ENCODE measurements at regions not wholly inside any gene's neighbourhood (a gene's known extent, or its start where the extent isn't known, plus 50 kb on each side); places are given as distances from the start of the nearest gene placed in this dataset.
A peak's percentile ranks its signal among the peaks of the same experiment; 100 is the strongest.

GRCh38 chr4:42789041-42789567 is 103.4 kb upstream of the GRXCR1 start:
- Histone ChIP-seq H2BK20ac (ENCODE audit: low read length) (no peak overlapping the region), H3K9me3 (ENCODE audit: insufficient read depth in 2 of 2, low read depth in 1 of 2, low read length in 1 of 2) (no peaks in the 10 kb centered on the region), H4K91ac (replicated peaks; ENCODE audit: insufficient read length, low read length) (no peak overlapping the region), H2AK5ac (ENCODE audit: low read depth, low read length) (no peak overlapping the region), H2BK12ac (ENCODE audit: low read depth, low read length) (no peak overlapping the region), H3K4me2 (ENCODE audit: insufficient read depth in 1 of 2, low read depth in 2 of 2, low read length in 2 of 2) (no peak overlapping the region), H2AFZ (ENCODE audit: low read length) (peak overlapping the region; percentile 27; the same call in 1 of the 2 replicates), H3K27me3 (replicated peaks in 1 of 4; ENCODE audit: control insufficient read depth in 3 of 4, extremely low read depth in 1 of 4, insufficient read depth in 3 of 4, low read length in 3 of 4) (no peaks in the 10 kb centered on the region; a peak in 1 of 7 replicates), H4K8ac (ENCODE audit: extremely low read depth, insufficient read depth, low read length) (no peak overlapping the region), H3K23me2 (ENCODE audit: low read depth, low read length) (no peaks in the 10 kb centered on the region), H3K4me1 (replicated peaks in 1 of 4; ENCODE audit: control insufficient read depth in 3 of 4, insufficient read depth in 4 of 4, low read length in 3 of 4) (peaks cover 0 to 12% (median 0%) of the 10 kb centered on the region in 4 experiments; a peak in 2 of 7 replicates), H2BK15ac (ENCODE audit: low read length) (no peak overlapping the region), H3K9ac (replicated peaks in 1 of 4; ENCODE audit: extremely low read depth in 1 of 4, low read depth in 3 of 4, low read length in 3 of 4) (no peak overlapping the region), H3K27ac (ENCODE audit: low read depth, low read length) (no peak overlapping the region), H2BK5ac (ENCODE audit: low read depth, low read length) (no peak overlapping the region), H3K14ac (ENCODE audit: insufficient read length) (no peak overlapping the region), H3K36me3 (ENCODE audit: control insufficient read depth in 2 of 4, insufficient read depth in 4 of 4, low read length in 3 of 4) (no peaks in the 10 kb centered on the region), H3K79me1 (ENCODE audit: low read depth, low read length) (no peaks in the 10 kb centered on the region), H3K18ac (ENCODE audit: extremely low read depth, low read length) (no peak overlapping the region), H4K5ac (ENCODE audit: insufficient read length, low read depth, low read length) (no peak overlapping the region), H3K4ac (replicated peaks; ENCODE audit: insufficient read length, low read depth, low read length) (no peak overlapping the region), H3K23ac (ENCODE audit: insufficient read length) (no peak overlapping the region), H3K4me3 (ENCODE audit: extremely low read depth in 1 of 4, insufficient read depth in 2 of 4, low read depth in 3 of 4, low read length in 4 of 4) (no peak overlapping the region), H2BK120ac (replicated peaks; ENCODE audit: low read depth, low read length) (no peak overlapping the region), H4K20me1 (replicated peaks in 1 of 2; ENCODE audit: control insufficient read depth in 1 of 2, insufficient read depth in 2 of 2, low read length in 2 of 2) (no peaks in the 10 kb centered on the region), H3K79me2 (ENCODE audit: control insufficient read depth in 1 of 2, insufficient read depth in 2 of 2, low read length in 2 of 2) (no peaks in the 10 kb centered on the region), H3K56ac (replicated peaks; ENCODE audit: insufficient read length, low read depth, low read length) (no peak overlapping the region)
- ChIA-PET POLR2A (ENCODE audit: partially characterized antibody) (no interaction called here), CTCF (ENCODE audit: partially characterized antibody) (interaction anchor here (1.0 kb wide), 1 partner anchor 28 kb away, joined by 3 read pairs; no protein-coding TSS in a partner anchor)
- DNase-seq (ENCODE audit: low read depth in 1 of 2, low spot score in 2 of 2), result no peak
- FAIRE-seq, result no peak
- 78% methylated on average over 1 of the region's 1 CpG; no CpG with 5 or more reads in 1 of the 2 experiments for WGBS, 2 experiments (ENCODE audit: extremely low coverage in 1 of 2, insufficient coverage in 1 of 2, insufficient read length in 1 of 2, insufficient replicate concordance in 2 of 2, low coverage in 1 of 2, low lambda C conversion rate in 2 of 2, missing lambda C conversion rate in 1 of 2)
- TF ChIP-seq ASH2L (IDR thresholded peaks at IDR 0.05; ENCODE audit: low read length) (no peak), TCF12 (IDR thresholded peaks at IDR 0.05; ENCODE audit: low read depth, low read length) (no peak), GTF2F1 (IDR thresholded peaks at IDR 0.05; ENCODE audit: borderline replicate concordance, low read depth, low read length) (no peak), CHD1 (IDR thresholded peaks at IDR 0.05; ENCODE audit: low read depth, low read length) (no peak), MAX (IDR thresholded peaks at IDR 0.05) (no peak), SAP30 (IDR thresholded peaks at IDR 0.05; ENCODE audit: insufficient read depth, insufficient replicate concordance, low read length) (no peak), MAFK (IDR thresholded peaks at IDR 0.05; ENCODE audit: low read depth, low read length) (no peak), ATF3 (IDR thresholded peaks at IDR 0.05; ENCODE audit: insufficient read depth, low read depth, low read length) (no peak), POLR2A (IDR thresholded peaks at IDR 0.05; ENCODE audit: control extremely low read depth in 1 of 2, low read depth in 2 of 2, low read length in 2 of 2) (no peak)
